ENCODE measurements at regions not wholly inside any gene's neighbourhood (a gene's known extent, or its start where the extent isn't known, plus 50 kb on each side); places are given as distances from the start of the nearest gene placed in this dataset.

DNA sequence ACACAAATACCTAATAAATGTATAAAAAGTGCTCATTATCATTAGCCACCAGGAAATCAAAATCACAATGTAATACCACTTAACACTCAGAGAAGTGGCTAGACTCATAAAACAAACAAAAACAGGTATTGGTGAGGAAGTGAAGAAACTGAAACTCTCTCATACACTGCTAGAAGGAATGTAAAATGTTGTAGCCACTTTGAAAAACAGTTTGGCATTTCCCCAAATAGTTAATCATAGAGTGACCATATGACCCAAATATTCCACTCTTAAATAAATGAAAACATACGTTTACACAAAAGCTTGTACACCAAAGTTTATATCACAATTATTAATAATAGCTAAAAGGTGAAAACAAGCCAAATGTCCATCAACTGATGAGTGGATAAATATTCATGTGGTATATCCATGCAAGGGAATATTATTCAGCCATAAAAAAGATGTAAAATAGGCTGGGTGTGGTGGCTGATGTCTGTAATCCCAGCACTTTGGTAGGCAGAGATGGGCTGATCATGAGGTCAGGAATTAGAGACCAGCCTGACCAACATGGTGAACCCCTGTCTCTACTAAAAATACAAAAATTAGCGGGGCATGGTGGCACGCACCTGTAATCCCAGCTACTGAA, 86.2 kb upstream of the COL5A2 start:
- DNase-seq (ENCODE audit: low read depth): no peak
- TF ChIP-seq, protein P1, sequence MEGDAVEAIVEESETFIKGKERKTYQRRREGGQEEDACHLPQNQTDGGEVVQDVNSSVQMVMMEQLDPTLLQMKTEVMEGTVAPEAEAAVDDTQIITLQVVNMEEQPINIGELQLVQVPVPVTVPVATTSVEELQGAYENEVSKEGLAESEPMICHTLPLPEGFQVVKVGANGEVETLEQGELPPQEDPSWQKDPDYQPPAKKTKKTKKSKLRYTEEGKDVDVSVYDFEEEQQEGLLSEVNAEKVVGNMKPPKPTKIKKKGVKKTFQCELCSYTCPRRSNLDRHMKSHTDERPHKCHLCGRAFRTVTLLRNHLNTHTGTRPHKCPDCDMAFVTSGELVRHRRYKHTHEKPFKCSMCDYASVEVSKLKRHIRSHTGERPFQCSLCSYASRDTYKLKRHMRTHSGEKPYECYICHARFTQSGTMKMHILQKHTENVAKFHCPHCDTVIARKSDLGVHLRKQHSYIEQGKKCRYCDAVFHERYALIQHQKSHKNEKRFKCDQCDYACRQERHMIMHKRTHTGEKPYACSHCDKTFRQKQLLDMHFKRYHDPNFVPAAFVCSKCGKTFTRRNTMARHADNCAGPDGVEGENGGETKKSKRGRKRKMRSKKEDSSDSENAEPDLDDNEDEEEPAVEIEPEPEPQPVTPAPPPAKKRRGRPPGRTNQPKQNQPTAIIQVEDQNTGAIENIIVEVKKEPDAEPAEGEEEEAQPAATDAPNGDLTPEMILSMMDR (IDR thresholded peaks at IDR 0.05; ENCODE audit: insufficient read depth, low read depth, low read length): no peak
- no peak overlapping the region for H3K4me3 ChIP-seq (ENCODE audit: low read depth, low read length)

- no peak overlapping the region for H3K4me3 ChIP-seq (ENCODE audit: low read depth, low read length)
- no peak for DNase-seq (ENCODE audit: low read depth)
- TF ChIP-seq, protein P1 (IDR thresholded peaks at IDR 0.05; ENCODE audit: insufficient read depth, low read depth, low read length): no peak
Observed at GRCh38 chr2:189267491-189267890, 87.9 kb upstream of the COL5A2 start.

DNA sequence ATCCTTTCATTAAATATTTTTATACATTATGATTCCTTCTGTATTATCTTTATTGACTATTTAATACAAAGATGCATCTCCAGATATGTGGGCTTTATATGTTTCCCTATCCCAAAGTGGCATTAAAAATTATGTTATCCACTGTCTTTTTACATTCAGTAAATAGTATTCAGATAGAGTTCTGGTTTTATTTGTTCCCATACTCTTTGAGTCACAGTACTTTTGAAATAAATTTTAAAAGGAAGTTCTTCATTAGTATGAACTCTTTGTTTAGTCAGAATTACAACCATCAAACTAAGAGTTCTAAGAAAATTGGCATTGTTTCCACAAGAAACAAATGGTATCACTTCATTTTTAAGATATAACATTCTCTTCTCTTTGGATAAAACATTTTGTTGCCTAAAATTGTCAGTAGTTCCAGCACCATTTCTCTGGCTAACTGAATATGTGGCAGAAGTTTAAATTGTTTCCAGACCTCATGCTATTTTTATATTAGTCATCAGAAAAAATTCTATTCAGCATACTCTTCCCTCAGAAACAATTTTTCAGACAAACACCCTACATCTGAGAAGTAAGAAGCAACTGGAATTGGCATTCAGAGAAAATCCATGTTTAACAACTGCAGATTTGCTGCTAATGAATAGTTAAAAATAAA, 88.5 kb upstream of the COL5A2 start:
- H3K4me3 ChIP-seq (ENCODE audit: low read depth, low read length): no peak overlapping the region
- DNase-seq (ENCODE audit: low read depth): peak; percentile 67
- TF ChIP-seq, protein P1 (IDR thresholded peaks at IDR 0.05; ENCODE audit: insufficient read depth, low read depth, low read length): no peak

GRCh38 chr2:189268763-189269162, 89.2 kb upstream of the COL5A2 start:
- peak; percentile 28 for DNase-seq (ENCODE audit: low read depth)
- TF ChIP-seq, protein P1 (IDR thresholded peaks at IDR 0.05; ENCODE audit: insufficient read depth, low read depth, low read length): no peak
- H3K4me3 ChIP-seq (ENCODE audit: low read depth, low read length): no peak overlapping the region

GRCh38 chr2:189273734-189274133, 94.2 kb upstream of the COL5A2 start:
- no peak for DNase-seq (ENCODE audit: low read depth)
- TF ChIP-seq, protein P1 (IDR thresholded peaks at IDR 0.05; ENCODE audit: insufficient read depth, low read depth, low read length): no peak

DNA sequence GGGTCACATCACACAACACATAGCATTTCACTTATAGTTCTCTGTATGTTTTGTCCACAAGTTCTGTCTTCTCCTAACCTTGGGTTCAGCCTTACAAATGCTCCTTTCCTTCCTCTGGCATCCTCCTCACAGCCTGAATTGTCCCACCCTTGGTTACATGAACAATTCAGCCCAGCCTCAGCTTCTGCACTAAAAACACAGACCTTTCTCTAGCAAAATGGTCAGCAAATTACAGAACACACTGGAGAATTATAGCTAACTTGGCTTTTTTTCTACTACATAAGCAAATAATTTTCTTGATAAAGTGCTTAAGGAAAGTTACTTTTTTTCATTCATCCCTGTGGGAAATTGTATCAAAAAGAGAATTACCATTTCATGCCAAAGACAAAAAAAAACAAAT, 94.8 kb upstream of the COL5A2 start:
- no peak for DNase-seq (ENCODE audit: low read depth)
- TF ChIP-seq, protein P1 (IDR thresholded peaks at IDR 0.05; ENCODE audit: insufficient read depth, low read depth, low read length): no peak
- H3K4me3 ChIP-seq (ENCODE audit: low read depth, low read length): no peak overlapping the region

More at GRCh38 chr2:189273734-189274133, 94.2 kb upstream of the COL5A2 start:
- H3K4me3 ChIP-seq (ENCODE audit: low read depth, low read length): no peak overlapping the region

All from fibroblast of villous mesenchyme (primary cell).